Activated CD8-positive, alpha-beta memory T cell treated with anti-CD3 and anti-CD28 coated beads, Interleukin-2, amount 50 U/mL, for 48 hours (primary cell): ENCODE measurements at regions not wholly inside any gene's neighbourhood (a gene's known extent, or its start where the extent isn't known, plus 50 kb on each side); places are given as distances from the start of the nearest gene placed in this dataset.
"Not testable (repeated sequence)": the region's sequence is repeated elsewhere in the genome, so short reads cannot be mapped to it uniquely, and the experiment has no call there.

Experiments used
- DNase-seq: peaks from one replicate; pipeline ENCODE4 v3.0.0-alpha.2; 2020

DNA sequence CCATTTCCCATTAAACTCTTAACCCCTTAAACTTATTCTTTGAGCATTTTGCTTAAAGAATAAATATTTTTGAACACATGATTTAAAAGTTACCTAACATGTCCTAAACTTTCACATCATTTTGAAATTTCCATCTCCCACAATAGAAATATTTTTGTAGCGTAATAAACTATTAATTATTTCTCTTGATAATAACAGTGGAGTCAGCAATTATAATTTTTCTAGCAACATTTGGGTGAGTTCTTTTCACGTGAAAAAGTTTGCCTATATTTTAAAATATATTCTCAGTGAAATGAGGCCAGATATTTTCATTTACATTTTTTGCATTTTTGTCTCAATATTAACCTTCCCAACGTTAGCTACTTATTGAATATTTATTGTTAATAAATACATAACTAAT, 320.4 kb upstream of the CRIM1 start:
- no peak for DNase-seq

DNA sequence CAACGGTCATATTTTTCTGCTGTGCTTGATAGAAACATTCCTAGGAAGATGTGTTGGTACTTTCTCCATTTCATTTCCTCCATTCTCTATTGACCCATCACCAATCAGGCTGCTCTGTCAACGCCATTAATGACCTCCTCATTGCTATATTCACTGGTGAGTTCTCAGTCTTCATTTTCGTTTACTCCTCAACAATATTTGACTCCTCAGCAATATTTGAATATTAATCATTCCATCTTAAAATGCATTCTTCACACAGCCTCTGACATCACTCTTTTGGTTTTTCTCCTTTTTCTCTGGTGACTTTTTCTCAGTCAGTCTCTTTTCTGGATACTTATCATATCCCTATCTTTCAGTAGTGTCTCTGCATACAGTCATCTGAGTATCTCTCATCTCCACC, 323.5 kb upstream of the CRIM1 start:
- DNase-seq, result no peak

DNA sequence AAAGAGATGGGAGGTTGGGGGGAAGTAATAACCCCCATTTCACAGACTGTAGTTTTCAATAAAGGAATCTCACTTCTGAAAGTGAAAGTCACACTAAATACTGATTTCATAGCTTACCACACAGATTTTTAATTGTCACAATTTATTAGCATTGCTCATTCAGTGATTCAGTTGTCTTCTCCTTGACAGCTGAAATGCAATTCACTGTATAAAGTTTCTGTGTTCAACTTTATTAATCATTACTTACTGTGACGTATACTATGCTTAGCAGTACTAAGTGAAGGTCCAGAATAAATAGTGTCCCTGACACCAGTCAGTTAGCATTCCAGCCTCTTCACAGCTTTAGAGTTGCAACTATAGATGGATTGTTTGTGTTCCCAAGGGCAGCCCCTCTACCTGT, 324.1 kb upstream of the CRIM1 start:
- DNase-seq, result no peak

DNA sequence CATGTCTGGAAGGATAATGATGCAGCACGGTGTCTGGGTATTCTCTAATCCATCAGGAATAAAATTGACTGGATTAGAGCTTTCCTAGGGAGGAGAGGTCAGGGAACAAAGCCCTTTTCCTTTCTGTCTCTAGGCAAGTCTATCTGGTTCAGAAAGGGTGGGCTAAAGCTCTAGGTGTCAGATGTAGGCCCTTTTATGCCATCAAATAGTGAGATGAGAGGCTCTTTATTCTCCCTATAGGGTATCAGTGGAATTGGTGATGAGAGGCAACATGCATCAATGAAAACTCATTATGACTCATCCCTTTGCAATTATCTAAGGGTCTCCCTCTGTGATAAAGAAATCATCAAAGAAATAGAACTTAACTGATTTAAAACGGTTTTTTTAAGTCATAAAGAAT, 328.0 kb upstream of the CRIM1 start:
- DNase-seq, result no peak

DNA sequence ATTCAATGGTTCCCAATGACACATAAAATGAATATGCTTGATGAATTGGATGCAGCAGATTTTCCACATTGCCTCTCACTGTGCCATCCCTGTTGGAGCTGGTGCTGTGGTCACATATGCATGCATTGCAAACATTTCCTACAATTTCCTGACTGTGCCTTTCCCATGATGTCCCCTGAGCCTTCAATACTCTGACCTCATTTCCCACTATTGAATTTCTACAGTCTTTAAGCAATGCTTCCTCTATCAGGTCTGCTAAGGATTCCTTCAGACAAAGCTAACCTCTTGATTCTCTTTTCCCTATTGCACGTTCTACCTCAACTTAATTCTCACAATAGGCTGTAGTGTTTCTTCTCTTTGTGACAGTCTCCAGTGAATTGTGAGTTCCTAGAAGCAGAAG, 342.5 kb upstream of the CRIM1 start:
- DNase-seq, result no peak

DNA sequence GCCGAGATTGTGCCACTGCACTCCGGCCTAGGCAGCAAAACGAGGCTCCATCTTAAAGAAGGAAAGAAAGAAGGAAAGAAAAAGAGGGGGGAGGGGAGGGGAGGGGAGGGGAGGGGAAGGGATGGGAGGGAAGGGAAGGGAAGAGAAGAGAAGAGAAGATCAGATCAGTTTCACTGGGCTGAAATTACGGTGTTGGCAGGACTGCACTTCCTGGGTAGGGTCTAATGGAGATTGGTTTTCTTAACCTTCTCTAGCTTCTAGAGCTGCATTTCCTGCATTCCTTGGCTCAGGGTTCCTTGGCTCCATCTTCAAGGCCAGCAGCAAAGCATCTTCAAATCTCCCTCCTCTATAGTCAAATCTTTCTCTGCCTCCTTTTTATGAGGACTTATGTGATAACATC, 349.1 kb upstream of the CRIM1 start:
- DNase-seq, result no peak

DNA sequence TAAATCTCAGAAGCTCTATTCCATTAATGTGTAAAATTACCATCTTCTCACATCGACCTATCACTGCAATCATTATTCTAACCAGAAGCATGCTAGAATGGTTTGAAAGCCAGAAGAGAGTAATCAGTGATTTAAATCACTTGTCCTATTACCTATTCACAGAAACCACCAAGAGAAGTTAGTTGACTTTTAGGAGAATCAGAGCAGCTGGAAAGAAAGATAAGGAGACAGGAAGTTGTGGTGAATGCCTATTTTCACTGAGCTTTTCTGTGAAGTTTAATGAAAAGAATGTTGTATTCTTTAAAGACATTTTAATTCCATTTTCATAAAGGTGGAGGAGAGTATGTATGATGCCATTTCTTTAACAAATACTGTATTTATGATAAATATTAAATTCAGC, 352.6 kb upstream of the CRIM1 start:
- DNase-seq, result no peak

DNA sequence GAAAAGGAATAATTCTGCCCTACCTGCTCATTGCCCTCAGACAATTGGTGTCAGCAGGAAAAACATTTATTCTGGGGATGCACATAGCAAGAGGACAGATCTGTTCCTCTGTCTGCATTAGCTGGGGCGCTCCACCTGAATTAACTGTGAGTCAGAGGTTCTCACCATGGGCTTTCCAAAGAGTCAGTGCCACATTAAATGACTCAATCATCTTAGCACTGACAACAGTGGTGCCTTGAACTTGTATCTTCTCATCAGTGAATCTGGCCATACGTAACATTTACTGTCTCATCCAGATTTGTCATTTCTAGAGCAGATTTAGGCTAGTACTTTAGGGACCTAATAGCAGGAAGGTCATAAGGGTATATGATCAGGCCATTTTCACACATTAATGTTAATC, 358.1 kb upstream of the CRIM1 start:
- DNase-seq, result no peak

DNA sequence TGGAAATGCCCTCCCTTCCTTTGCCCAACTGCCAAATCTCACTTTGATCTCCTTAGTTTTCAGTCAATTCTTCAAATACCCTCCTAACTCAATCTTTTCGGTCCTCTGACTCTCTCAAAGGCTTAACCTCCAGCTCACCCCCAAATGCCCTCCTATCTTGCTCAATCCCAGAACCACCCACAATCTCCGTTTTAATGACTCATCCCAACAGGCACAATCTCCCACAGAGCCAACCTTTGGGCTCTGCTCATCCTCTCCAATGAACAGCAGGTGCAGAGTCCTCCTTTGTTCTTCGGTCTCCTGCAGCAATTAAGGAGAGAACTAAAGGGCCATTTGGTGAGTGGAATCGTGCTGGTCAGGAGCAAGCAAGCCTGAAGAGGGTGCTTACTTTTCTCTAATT, 366.1 kb upstream of the CRIM1 start:
- no peak for DNase-seq

DNA sequence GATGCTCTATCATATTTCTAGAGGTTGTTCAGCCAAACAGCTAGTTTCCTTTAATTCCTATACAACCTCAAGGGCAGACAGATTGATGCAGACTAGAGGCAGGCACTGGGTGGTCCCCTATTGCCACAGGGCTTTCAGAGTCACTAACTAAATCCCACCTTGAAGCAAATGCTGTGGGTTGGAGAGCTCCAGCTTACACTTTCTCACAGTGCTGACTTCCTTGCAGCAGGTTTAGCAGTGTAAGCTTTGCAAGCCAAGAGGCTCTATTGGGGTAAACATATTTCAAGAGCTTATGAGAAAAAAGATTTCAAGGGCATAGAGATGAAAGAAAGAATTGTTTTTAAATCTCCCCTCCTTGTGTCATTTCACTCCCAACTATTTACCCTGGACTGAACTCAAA, 366.5 kb upstream of the CRIM1 start:
- DNase-seq, result no peak

DNA sequence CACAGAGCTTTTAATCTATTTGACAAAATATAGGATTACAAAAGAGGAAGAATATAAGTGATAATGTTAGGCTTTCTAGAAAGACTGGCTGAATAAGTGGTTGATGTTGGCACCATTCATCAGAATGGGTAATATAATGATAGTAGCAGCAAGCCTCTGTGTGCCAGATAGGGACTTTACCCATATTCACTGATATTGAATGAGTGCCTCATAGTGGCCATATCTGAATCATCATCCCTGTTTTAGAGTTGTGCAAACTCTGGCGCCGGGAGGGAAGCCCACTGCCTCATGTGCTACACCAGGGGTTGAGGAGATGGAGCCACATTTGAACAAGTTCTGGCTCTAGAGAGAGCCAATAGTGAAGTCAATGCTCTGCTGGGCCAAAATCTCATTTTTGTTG, 368.7 kb upstream of the CRIM1 start:
- DNase-seq, result no peak

DNA sequence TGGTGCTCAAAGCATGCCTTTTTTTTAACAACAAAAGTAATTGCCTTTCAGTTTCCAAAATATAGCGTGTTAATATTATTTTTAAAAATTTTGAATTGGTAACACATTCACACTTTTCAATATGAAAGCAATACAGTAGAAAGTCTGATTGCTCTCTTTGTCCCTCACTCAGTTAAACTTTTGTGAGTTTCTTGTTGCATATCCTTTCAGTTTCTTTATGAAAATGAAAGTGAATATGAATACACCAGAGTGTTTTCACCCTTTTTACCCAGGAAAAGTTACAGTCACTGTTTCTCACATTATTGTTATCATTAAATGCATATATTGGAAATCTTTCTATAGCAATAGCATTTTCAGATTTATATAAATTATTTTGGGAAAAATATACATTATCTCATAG, 377.4 kb upstream of the CRIM1 start:
- no peak for DNase-seq

DNA sequence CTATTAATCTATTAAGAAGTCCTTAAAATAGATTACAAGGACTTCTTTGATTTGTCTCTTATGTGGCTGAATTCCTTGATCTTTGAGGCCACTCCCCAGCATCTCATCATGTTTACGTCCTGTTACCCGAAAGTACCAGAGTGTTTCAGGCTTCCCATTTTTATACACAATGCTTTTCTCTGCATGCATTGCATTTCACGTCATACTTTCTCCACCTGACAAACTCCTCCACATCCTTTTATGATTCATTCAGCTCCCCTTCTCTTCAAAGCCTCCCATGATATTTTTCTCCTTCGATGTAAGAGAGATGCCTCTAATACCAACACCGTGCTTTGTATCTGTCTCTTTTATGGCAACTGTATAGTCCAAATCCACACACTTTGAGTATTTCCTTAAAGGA, 379.0 kb upstream of the CRIM1 start:
- no peak for DNase-seq

DNA sequence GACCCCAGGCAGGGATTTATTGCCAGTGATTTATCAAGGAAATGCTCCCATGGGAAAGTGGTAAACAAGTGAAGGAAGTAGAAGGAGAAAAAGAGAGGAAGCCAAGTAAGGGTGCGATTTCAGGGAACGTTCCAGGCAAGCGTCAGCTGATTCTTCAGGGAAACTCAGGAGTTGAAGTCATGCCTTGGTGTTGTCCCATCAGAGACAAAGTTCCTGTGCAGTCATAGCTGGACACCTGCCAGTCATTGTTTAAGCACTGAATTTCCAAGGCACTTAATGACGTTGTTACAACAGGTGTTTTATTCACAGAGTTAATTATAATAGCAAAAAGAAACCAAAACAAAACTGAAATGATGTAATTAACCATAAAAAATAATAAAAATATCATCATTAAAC, 381.8 kb upstream of the CRIM1 start:
- no peak for DNase-seq

DNA sequence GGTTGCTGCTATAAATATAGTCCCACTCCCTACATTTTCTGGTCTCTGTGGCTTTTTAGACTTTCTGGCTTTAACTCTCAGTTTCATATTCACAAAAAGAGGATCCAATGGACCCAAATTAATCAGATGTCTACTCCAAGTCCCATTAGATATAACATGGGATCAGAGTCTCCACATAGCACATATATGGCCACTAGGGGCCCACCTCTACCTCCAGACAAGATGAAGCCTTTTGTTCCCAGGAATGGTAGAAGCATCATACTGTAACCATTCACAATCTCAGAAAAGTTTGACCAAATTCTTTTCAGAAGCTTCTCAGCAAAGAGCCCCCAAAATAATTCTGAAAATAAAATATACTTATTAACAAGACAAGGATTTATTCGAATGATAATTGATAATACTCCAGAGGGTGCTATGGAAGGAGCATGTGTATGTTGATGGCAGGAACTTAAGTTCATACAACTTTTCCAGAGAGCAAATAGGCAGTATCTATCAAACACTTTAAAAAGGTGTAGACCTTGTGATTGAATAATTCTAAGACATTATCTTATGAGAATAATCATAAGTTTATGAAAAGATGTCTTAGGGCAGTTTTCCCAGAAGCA, 382.3 kb upstream of the CRIM1 start:
- DNase-seq, result no peak

DNA sequence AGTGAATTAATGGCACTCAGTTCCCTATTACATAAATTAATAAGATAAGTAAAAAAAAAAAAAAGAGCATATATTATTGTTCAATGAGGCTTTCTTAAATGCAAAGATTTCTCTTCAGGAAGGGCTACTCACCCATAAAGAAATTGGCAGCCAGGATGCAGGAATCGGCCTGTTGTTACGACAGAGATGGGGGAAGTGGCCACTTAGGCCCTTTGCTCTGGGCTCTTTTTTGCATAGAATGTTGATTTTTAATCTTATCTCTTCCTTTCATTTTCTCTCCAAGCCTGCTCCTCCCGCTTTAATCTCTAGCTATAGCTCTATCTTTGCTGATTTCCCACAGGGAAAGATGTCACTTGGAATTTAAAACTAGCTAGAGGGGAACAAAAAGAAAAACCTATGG, 391.8 kb upstream of the CRIM1 start:
- no peak for DNase-seq

DNA sequence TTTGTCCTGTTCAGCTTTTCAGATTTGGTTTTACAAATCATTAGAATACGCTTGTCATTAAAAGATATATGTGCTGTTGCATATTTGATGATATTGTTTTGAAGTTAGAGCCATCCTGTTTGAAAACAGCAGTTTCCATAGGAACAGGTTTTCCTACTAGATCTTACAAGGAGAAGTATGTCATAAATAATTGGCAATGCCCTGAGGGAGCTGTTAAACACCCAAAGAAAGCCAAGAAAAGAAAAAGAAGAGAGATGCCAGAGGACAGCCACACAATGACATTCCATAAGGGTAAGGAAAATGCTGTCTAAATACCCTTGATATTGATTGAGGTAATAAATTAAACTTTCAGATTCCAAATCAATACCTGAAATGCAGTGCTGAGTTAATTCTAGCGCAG, 392.2 kb upstream of the CRIM1 start:
- no peak for DNase-seq

DNA sequence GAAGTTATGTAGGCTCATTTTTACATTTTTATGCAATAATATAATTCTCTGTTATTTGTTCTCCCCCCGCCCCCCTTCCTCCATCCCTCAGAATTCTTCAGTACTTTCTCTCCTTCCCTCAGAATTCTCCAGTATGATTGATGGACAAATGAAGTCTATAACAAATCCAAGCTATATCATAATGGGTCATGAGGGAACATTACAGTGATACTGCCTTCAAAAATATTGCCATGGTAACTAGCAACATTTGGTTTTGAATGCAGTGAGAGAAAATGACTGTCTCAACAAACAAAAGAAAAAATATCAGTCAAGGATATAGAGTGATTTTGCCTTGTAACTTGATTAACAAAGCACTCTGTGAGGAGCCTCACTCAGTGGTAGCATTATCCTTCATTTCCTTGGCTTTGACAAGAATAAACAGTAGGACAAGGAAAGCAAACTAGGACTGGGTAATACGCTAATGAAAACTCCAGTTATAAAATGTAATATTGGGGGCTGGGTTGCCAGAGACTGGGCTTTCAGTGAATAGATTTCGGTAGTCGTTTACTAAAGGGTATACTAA, 392.9 kb upstream of the CRIM1 start:
- DNase-seq, result no peak

DNA sequence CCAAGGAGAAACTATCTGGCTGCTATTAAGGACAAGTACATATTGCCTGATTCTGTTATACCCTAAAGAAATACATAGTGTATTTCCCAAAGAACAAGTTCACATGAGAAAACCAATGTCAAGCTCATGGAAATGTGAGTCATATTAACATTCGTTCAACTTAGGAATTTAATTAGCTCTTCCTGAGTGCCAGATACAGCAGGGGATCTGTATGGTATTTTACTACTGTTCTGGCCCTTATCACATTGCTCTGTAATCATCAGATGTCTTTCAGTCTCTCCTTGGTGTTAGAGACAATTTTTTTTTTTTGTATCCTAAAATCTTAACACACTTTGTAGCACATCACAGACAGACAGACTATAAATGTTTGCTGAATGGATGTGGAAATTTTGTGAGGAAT, 395.0 kb upstream of the CRIM1 start:
- no peak for DNase-seq

DNA sequence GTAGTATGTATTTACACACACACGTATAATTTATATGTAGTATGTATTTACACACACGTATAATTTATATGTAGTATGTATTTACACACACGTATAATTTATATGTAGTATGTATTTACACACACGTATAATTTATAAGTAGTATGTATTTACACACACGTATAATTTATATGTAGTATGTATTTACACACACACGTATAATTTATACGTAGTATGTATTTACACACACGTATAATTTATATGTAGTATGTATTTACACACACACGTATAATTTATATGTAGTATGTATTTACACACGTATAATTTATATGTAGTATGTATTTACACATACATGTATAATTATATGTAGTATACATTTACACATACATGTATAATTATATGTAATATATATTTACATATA, 398.5 kb upstream of the CRIM1 start:
- not testable (repeated sequence) for DNase-seq

DNA sequence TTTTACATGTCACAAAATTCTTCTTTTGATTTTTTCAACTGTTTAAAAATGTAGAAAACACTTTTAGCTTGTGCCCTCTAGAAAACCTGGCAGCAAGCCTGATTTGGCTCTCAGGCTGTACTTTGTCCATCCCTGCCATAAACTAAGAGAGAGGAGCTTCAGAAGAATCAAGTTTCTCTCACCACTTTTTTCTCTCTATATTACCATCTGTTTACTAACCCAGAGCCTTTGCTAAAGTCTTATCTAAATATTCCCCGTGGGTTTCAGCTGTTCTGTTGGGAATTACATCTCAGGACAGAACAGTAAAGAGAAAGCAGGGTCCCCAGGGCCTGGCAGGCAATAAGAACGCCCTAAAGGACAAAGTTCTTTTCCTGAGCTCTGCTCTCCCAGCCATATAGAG, 409.1 kb upstream of the CRIM1 start:
- no peak for DNase-seq

DNA sequence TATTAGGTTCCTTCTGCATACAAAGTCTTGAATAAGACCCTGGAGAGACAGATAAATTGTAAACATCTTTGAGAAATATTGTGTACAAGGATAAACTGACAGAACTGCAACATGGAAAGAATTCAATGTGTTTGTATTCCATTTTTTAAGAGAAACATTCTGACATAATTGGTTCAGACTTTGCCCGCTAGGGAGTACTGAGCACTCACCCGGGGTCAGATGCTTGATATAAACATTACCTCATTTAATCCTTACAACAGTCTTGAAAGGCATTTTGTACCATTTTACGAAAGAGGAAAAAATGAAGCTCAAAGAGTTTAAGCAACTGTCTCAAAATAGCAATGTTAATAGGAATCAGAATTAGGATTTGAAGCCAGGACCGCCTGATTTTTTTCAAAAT, 416.7 kb upstream of the CRIM1 start:
- no peak for DNase-seq

DNA sequence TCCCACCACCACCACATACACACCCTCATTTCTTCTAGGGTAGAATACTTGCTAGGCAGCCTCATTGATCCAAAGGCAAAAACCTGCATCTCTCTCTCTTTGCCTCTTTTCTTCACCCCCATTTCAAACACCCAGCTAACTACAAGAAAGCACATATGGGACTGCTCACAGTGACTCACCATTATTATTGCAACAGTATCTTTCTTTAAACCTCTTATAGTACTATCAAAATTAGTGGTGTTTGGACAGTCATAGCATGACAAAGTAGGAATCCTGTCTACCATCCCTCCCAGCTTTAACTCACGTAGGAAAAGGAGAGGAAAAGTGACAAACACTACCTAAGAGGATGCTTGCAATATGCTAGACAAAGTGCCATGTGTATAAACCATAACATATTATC, 422.5 kb upstream of the CRIM1 start:
- DNase-seq, result no peak

DNA sequence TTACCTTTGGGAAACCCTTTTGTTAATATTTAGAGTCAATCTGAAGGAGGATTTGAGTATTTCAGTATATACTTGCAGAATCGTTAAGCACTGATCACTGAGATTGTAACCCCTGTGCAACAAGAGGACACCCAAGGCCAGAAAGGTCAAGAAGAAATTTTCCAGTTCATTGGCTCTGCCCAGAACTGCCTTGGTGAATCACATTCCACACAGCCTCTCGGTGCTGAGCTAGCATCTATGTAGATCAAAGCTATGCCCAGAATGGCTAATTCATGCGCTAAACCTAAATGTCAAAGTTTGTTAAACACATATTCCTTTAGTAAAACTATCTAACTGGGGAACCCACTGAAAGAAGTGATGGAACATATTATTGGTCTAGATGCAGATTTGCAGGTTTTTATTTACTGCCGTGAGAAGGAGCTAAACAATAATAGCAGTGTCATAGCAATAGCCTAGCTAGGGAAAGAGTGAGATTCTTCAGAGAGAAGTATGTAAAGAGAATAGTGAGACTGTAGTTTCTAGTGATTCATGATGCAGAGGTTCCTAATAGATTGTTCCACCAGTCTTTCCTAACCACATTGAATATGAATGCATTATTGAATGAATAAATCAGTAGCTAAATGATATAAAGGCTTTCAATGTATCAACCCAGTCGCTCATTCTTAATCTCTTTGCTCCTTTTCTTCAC, 423.2 kb upstream of the CRIM1 start:
- no peak for DNase-seq

DNA sequence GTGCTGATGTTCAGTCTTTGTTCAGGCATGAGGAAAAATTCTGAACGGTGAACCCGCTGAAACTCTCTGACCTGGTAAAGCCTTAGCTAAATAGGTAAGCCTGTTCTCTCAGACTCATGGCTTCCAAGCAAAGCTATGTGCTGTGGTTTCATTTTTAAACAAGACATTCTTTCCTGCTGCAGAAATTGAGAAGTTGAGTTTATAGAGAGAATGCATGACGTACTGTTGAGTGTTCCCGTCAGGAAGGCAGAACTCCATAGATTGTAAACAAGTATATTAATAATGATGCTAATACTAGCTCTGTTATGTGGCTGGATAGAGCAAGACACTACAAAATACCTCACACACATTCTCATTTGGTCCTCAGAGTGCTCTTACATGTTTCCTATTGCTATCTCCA, 424.0 kb upstream of the CRIM1 start:
- no peak for DNase-seq
